GM23338 (cell line): ENCODE measurements at regions not wholly inside any gene's neighbourhood (a gene's known extent, or its start where the extent isn't known, plus 50 kb on each side); places are given as distances from the start of the nearest gene placed in this dataset.

Source experiments
- ATAC-seq: fragments of 200-7000 bp; cut with Tn5 transposase; 3 replicates; pipeline ENCODE4 v1.9.1; 2020
- DNase-seq: peaks from one replicate; pipeline ENCODE4 v3.0.0-alpha.2; 2015; ENCODE audit warnings: low spot score
- H2AFZ ChIP-seq: fragments of 200-600 bp; sonication (generic); 2 replicates; pipeline ENCODE4 v1.8.0; 2016; ENCODE audit warnings: antibody characterized with exemption, mild to moderate bottlenecking, moderate library complexity
- H3F3A ChIP-seq: fragments of 200-600 bp; sonication (generic); replicated peaks from 2 replicates; pipeline ENCODE4 v1.8.0; 2017; ENCODE audit warnings: antibody characterized with exemption, mixed run types, low read depth
- H3K27ac ChIP-seq: fragments of 200-600 bp; sonication (generic); 2 replicates; pipeline ENCODE4 v1.6.1; 2016; ENCODE audit warnings: low read depth
- H3K27me3 ChIP-seq: fragments of 200-600 bp; sonication (generic); 2 replicates; pipeline ENCODE4 v1.8.0; 2016; ENCODE audit warnings: mild to moderate bottlenecking, mixed run types, moderate library complexity; ENCODE audit not compliant: insufficient read depth
- H3K36me3 ChIP-seq: fragments of 200-600 bp; sonication (generic); 2 replicates; pipeline ENCODE4 v1.8.0; 2016; ENCODE audit warnings: mild to moderate bottlenecking; ENCODE audit not compliant: insufficient read depth
- H3K4me1 ChIP-seq: fragments of 200-600 bp; sonication (generic); 2 replicates; pipeline ENCODE4 v1.8.0; 2016; ENCODE audit warnings: mild to moderate bottlenecking, moderate library complexity; ENCODE audit not compliant: insufficient read depth
- H3K4me2 ChIP-seq: fragments of 200-600 bp; sonication (generic); 2 replicates; pipeline ENCODE4 v1.7.1; 2017; ENCODE audit warnings: mixed run types
- H3K4me3 ChIP-seq: fragments of 200-600 bp; sonication (generic); 2 replicates; pipeline ENCODE4 v1.6.1; 2016; ENCODE audit warnings: mixed run types
- H3K79me2 ChIP-seq: fragments of 200-600 bp; sonication (generic); replicated peaks from 2 replicates; pipeline ENCODE4 v1.8.0; 2017; ENCODE audit warnings: mild to moderate bottlenecking; ENCODE audit not compliant: insufficient read depth
- H3K9me2 ChIP-seq: fragments of 200-600 bp; sonication (generic); 2 replicates; pipeline ENCODE4 v1.8.0; 2017; ENCODE audit not compliant: insufficient read depth
- H4K20me1 ChIP-seq: fragments of 200-600 bp; sonication (generic); replicated peaks from 2 replicates; pipeline ENCODE4 v1.8.0; 2017; ENCODE audit warnings: mild to moderate bottlenecking; ENCODE audit not compliant: insufficient read depth
- H3K27ac Mint-ChIP-seq: 2 replicates; pipeline ENCODE4 v1.8.0; 2020; ENCODE audit warnings: inconsistent platforms, mild to moderate bottlenecking, moderate library complexity, mixed read lengths
- H3K27me3 Mint-ChIP-seq: 3 replicates; pipeline ENCODE4 v1.8.0; 2022; ENCODE audit warnings: low read depth, mild to moderate bottlenecking, moderate library complexity, mixed read lengths, inconsistent platforms; ENCODE audit not compliant: insufficient read depth, poor library complexity
- H3K36me3 Mint-ChIP-seq: 3 replicates; pipeline ENCODE4 v1.8.0; 2021; ENCODE audit warnings: low read depth, mild to moderate bottlenecking, inconsistent platforms, moderate library complexity, mixed read lengths
- H3K4me1 Mint-ChIP-seq: 3 replicates; pipeline ENCODE4 v1.8.0; 2020; ENCODE audit warnings: mild to moderate bottlenecking, inconsistent platforms, mixed read lengths
- H3K4me3 Mint-ChIP-seq: 3 replicates; pipeline ENCODE4 v1.8.0; 2021; ENCODE audit warnings: moderate library complexity, mild to moderate bottlenecking, inconsistent platforms, mixed read lengths
- H3K9me3 Mint-ChIP-seq: 3 replicates; pipeline ENCODE4 v1.8.0; 2020; ENCODE audit warnings: moderate library complexity, mild to moderate bottlenecking, inconsistent platforms, mixed read lengths
- CREB1 ChIP-seq: fragments of 250-450 bp; sonication (Bioruptor Pico); IDR thresholded peaks from 2 replicates; pipeline ENCODE4 v1.5.0; 2020; ENCODE audit warnings: low read depth, mild to moderate bottlenecking, moderate library complexity
- EZH2 ChIP-seq: fragments of 200-600 bp; sonication (generic); IDR thresholded peaks from one replicate; pipeline ENCODE4 v1.8.0; 2017; ENCODE audit warnings: antibody characterized with exemption, mild to moderate bottlenecking, low read depth; ENCODE audit not compliant: unreplicated experiment
- JUNB ChIP-seq: IDR thresholded peaks from one replicate; pipeline ENCODE4 v1.6.1; 2016; ENCODE audit warnings: antibody characterized with exemption; ENCODE audit not compliant: unreplicated experiment
- POLR2AphosphoS5 ChIP-seq: IDR thresholded peaks from 2 replicates; pipeline ENCODE4 v1.6.1; 2016; ENCODE audit warnings: antibody characterized with exemption, low read depth
- STAT1 ChIP-seq: IDR thresholded peaks from one replicate; pipeline ENCODE4 v1.6.1; 2016; ENCODE audit warnings: antibody characterized with exemption; ENCODE audit not compliant: unreplicated experiment
- ZNF331 ChIP-seq: fragments of 250-450 bp; sonication (Bioruptor Pico); IDR thresholded peaks from 2 replicates; pipeline ENCODE4 v1.5.0; 2020; ENCODE audit warnings: low read depth, mild to moderate bottlenecking, moderate library complexity
- TF ChIP-seq, protein P1 (sequence below), 2 experiments: fragments of 200-600 bp in 1 of 2; sonication (generic) in 1 of 2; conservative IDR thresholded peaks; 2 replicates each; pipeline versions ENCODE4 v1.5.1 to v1.6.1; 2016 to 2017; ENCODE audit warnings: antibody characterized with exemption in 2 of 2, low read depth in 2 of 2, mild to moderate bottlenecking in 2 of 2, moderate library complexity in 1 of 2

DNA sequence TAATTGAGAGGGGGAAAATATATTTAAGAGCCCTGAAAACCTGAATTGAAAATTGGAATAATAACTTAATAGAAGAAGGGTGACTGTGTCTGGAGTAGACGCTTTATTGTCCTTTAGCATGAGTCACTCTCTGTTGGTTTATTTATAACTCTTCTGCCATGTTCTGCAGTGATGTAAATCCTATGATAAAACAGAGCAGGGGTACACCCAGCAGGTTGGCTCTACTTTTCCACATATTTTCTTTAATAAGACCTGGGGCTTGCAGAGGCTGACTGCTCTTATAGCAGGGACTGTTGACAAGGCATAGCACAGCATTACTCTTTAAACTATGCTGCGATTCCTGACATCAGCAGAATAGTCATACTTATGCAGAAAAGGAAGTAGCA, 389.9 kb upstream of the PCDH9 start (continued):
- TF ChIP-seq EZH2: no peak

DNA sequence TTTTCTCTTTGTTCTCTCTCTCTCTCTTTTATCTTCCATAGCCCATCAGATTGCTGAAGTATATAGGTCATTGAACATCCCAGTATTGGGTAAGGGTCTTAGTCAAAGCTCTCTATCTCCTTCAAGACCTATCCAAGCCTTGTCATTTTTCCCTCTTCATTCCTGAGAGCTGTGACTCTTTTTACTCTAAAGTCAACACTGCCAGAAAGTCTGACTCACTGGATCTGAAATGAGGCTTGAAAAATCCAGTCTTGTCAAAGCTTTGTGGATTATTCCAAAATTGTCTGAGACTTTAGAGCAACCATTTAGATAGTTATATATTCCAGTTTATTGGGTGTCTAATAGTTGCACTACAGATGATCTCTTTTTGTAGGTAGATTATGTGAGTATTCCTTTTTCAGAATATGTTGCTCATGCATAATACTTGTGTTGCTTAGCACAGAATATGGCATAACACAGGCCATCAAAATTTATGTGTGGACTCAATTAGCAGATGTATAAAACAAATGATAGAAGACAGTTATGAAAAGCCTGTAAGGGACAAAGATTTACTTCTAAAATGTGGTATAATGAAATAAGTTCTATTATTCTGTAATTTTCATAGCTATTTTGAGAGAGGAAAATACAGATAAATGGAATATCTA, 389.3 kb upstream of the PCDH9 start:
- Mint-ChIP-seq H3K27ac (no peak overlapping the region), H3K9me3 (no peaks in the 10 kb centered on the region), H3K4me3 (no peak overlapping the region), H3K4me1 (peaks cover 2% of the 10 kb centered on the region; the same call in 2 of the 3 replicates), H3K27me3 (no peaks in the 10 kb centered on the region), H3K36me3 (no peaks in the 10 kb centered on the region)
- H3K27ac ChIP-seq: no peak overlapping the region
- no peaks in the 10 kb centered on the region for H3K36me3 ChIP-seq
- DNase-seq (no peak), ATAC-seq (no peak)
- H3K79me2 ChIP-seq: no peaks in the 10 kb centered on the region
- H3K4me1 ChIP-seq: no peaks in the 10 kb centered on the region
- H4K20me1 ChIP-seq: no peaks in the 10 kb centered on the region
- H3K4me3 ChIP-seq: no peak overlapping the region
- H3K9me2 ChIP-seq: no peaks in the 10 kb centered on the region
- no peak overlapping the region for H2AFZ ChIP-seq
- H3F3A ChIP-seq: no peaks in the 10 kb centered on the region
- TF ChIP-seq, protein P1, sequence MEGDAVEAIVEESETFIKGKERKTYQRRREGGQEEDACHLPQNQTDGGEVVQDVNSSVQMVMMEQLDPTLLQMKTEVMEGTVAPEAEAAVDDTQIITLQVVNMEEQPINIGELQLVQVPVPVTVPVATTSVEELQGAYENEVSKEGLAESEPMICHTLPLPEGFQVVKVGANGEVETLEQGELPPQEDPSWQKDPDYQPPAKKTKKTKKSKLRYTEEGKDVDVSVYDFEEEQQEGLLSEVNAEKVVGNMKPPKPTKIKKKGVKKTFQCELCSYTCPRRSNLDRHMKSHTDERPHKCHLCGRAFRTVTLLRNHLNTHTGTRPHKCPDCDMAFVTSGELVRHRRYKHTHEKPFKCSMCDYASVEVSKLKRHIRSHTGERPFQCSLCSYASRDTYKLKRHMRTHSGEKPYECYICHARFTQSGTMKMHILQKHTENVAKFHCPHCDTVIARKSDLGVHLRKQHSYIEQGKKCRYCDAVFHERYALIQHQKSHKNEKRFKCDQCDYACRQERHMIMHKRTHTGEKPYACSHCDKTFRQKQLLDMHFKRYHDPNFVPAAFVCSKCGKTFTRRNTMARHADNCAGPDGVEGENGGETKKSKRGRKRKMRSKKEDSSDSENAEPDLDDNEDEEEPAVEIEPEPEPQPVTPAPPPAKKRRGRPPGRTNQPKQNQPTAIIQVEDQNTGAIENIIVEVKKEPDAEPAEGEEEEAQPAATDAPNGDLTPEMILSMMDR (conservative IDR thresholded peaks at IDR 0.05; ENCODE audit: low read depth in 2 of 2): no peak
- TF ChIP-seq ZNF331 (no peak), POLR2AphosphoS5 (no peak), JUNB (no peak), CREB1 (CRISPR knock-in tag) (no peak), STAT1 (no peak)
- no peak overlapping the region for H3K4me2 ChIP-seq
- no peaks in the 10 kb centered on the region for H3K27me3 ChIP-seq

DNA sequence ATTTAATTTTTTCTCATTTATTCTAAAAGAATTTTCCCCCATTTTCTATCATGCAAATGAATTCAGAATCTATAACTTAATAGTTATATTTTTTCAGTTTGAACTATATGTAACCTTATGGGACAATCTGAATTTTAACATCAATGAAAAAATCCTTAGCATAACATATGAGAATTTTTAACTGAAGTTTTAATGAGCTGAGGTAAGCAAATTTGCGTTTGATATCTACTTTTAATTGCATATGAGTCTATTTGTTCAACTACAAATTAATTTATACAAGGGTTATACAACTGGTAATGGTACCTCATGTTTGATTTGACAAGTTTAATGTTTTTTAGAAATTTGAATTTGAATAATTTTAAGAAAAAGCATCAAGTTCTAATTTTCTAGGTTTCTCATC, 384.4 kb upstream of the PCDH9 start:
- no peaks in the 10 kb centered on the region; the same call in 1 of the 2 replicates for H3K4me1 ChIP-seq

More for the DNA sequence above, 384.4 kb upstream of the PCDH9 start:
- ATAC-seq (no peak), DNase-seq (no peak)
- H3K9me3 Mint-ChIP-seq: no peaks in the 10 kb centered on the region
- H3K4me3 Mint-ChIP-seq: no peak overlapping the region
- no peak overlapping the region for H3K4me2 ChIP-seq
- no peaks in the 10 kb centered on the region for H3K27me3 Mint-ChIP-seq
- peaks cover 2% of the 10 kb centered on the region; the same call in 1 of the 3 replicates for H3K4me1 Mint-ChIP-seq
- no peaks in the 10 kb centered on the region for H4K20me1 ChIP-seq
- H3K27me3 ChIP-seq: no peaks in the 10 kb centered on the region
- no peak overlapping the region for H3K27ac ChIP-seq
- H3K9me2 ChIP-seq: no peaks in the 10 kb centered on the region
- H3K36me3 ChIP-seq: no peaks in the 10 kb centered on the region
- H2AFZ ChIP-seq: no peak overlapping the region
- no peaks in the 10 kb centered on the region for H3K79me2 ChIP-seq
- no peak overlapping the region for H3K4me3 ChIP-seq
- no peaks in the 10 kb centered on the region for H3K36me3 Mint-ChIP-seq
- H3K27ac Mint-ChIP-seq: no peak overlapping the region
- TF ChIP-seq, protein P1 (conservative IDR thresholded peaks at IDR 0.05; ENCODE audit: low read depth in 2 of 2): no peak
- TF ChIP-seq POLR2AphosphoS5: no peak
- H3F3A ChIP-seq: no peaks in the 10 kb centered on the region
